ENCODE measurements at regions not wholly inside any gene's neighbourhood (a gene's known extent, or its start where the extent isn't known, plus 50 kb on each side); places are given as distances from the start of the nearest gene placed in this dataset.
"Not testable (repeated sequence)": the region's sequence is repeated elsewhere in the genome, so short reads cannot be mapped to it uniquely, and the experiment has no call there.

- DNase-seq (ENCODE audit: low read depth): no peak
Observed at GRCh38 chr7:131051304-131051703, 276.4 kb upstream of the MKLN1 start.

- DNase-seq (ENCODE audit: low read depth): no peak
Observed at GRCh38 chr7:131052285-131052904, 275.3 kb upstream of the MKLN1 start.

- DNase-seq (ENCODE audit: low read depth): no peak
Observed at GRCh38 chr7:131056007-131056406, 271.7 kb upstream of the MKLN1 start.

GRCh38 chr7:131057015-131057793 lies 270.5 kb upstream of the MKLN1 start:
- peak; percentile 53 for DNase-seq (ENCODE audit: low read depth)

- no peak for DNase-seq (ENCODE audit: low read depth)
Observed at GRCh38 chr7:131057794-131058070, 269.9 kb upstream of the MKLN1 start.

GRCh38 chr7:131058561-131059288 lies 269.0 kb upstream of the MKLN1 start:
- DNase-seq (ENCODE audit: low read depth): not testable (repeated sequence)

- DNase-seq (ENCODE audit: low read depth): not testable (repeated sequence)
Observed at GRCh38 chr7:131059401-131059800, 268.3 kb upstream of the MKLN1 start.

- no peak for DNase-seq (ENCODE audit: low read depth)
Observed at GRCh38 chr7:131061158-131061557, 266.5 kb upstream of the MKLN1 start.

- DNase-seq (ENCODE audit: low read depth): no peak
Observed at GRCh38 chr7:131061818-131062217, 265.9 kb upstream of the MKLN1 start.

GRCh38 chr7:131066635-131067034 lies 261.0 kb upstream of the MKLN1 start:
- no peak for DNase-seq (ENCODE audit: low read depth)

- no peak for DNase-seq (ENCODE audit: low read depth)
Observed at GRCh38 chr7:131067220-131067619, 260.5 kb upstream of the MKLN1 start.

GRCh38 chr7:131068604-131069021 lies 259.1 kb upstream of the MKLN1 start:
- DNase-seq (ENCODE audit: low read depth): no peak

- no peak for DNase-seq (ENCODE audit: low read depth)
Observed at GRCh38 chr7:131071786-131072504, 255.7 kb upstream of the MKLN1 start.

- DNase-seq (ENCODE audit: low read depth): no peak
Observed at GRCh38 chr7:131072505-131073091, 255.1 kb upstream of the MKLN1 start.

GRCh38 chr7:131074043-131074442 lies 253.6 kb upstream of the MKLN1 start:
- no peak for DNase-seq (ENCODE audit: low read depth)

- DNase-seq (ENCODE audit: low read depth): no peak
Observed at GRCh38 chr7:131074585-131074984, 253.1 kb upstream of the MKLN1 start.

GRCh38 chr7:131075406-131075805 lies 252.3 kb upstream of the MKLN1 start:
- DNase-seq (ENCODE audit: low read depth): no peak

- peak; percentile 28 for DNase-seq (ENCODE audit: low read depth)
Observed at GRCh38 chr7:131076032-131076431, 251.6 kb upstream of the MKLN1 start.

GRCh38 chr7:131076711-131077181 lies 250.9 kb upstream of the MKLN1 start:
- no peak for DNase-seq (ENCODE audit: low read depth)

GRCh38 chr7:131077735-131078134 lies 249.9 kb upstream of the MKLN1 start:
- no peak for DNase-seq (ENCODE audit: low read depth)

- DNase-seq (ENCODE audit: low read depth): no peak
Observed at GRCh38 chr7:131080754-131081153, 246.9 kb upstream of the MKLN1 start.

- no peak for DNase-seq (ENCODE audit: low read depth)
Observed at GRCh38 chr7:131081308-131081707, 246.4 kb upstream of the MKLN1 start.
